NCI-H2107 treated with DMSO at 0.1 percent for 48 hours (cell line): ENCODE measurements at regions not wholly inside any gene's neighbourhood (a gene's known extent, or its start where the extent isn't known, plus 50 kb on each side); places are given as distances from the start of the nearest gene placed in this dataset.

Source experiments
- DNase-seq: peaks from one replicate; lab custom pipeline; 2025; ENCODE audit not compliant: unreplicated experiment; lab: John Stamatoyannopoulos, UW

- DNase-seq, result no peak
Observed at GRCh38 chr2:104040771-104041170, 813.1 kb upstream of the POU3F3 start.

GRCh38 chr2:104041351-104041750 is 812.6 kb upstream of the POU3F3 start:
- no peak for DNase-seq

GRCh38 chr2:104043864-104044263 is 810.1 kb upstream of the POU3F3 start:
- no peak for DNase-seq

- no peak for DNase-seq
Observed at GRCh38 chr2:104045071-104045470, 808.8 kb upstream of the POU3F3 start.

GRCh38 chr2:104046466-104046865 is 807.4 kb upstream of the POU3F3 start:
- peak; percentile 51 for DNase-seq

- DNase-seq, result no peak
Observed at GRCh38 chr2:104047516-104047915, 806.4 kb upstream of the POU3F3 start.

- DNase-seq, result no peak
Observed at GRCh38 chr2:104049438-104049837, 804.5 kb upstream of the POU3F3 start.

GRCh38 chr2:104049981-104050380 is 803.9 kb upstream of the POU3F3 start:
- no peak for DNase-seq

GRCh38 chr2:104050656-104051242 is 803.2 kb upstream of the POU3F3 start:
- DNase-seq, result no peak

- DNase-seq, result no peak
Observed at GRCh38 chr2:104051766-104052165, 802.1 kb upstream of the POU3F3 start.

- no peak for DNase-seq
Observed at GRCh38 chr2:104052356-104052755, 801.6 kb upstream of the POU3F3 start.

- DNase-seq, result no peak
Observed at GRCh38 chr2:104056451-104056850, 797.5 kb upstream of the POU3F3 start.

GRCh38 chr2:104068665-104069064 is 785.2 kb upstream of the POU3F3 start:
- DNase-seq, result no peak

GRCh38 chr2:104077573-104077972 is 776.3 kb upstream of the POU3F3 start:
- DNase-seq, result no peak

GRCh38 chr2:104078431-104079157 is 775.3 kb upstream of the POU3F3 start:
- no peak for DNase-seq

- DNase-seq, result no peak
Observed at GRCh38 chr2:104088745-104089144, 765.2 kb upstream of the POU3F3 start.

- DNase-seq, result no peak
Observed at GRCh38 chr2:104090407-104090806, 763.5 kb upstream of the POU3F3 start.

GRCh38 chr2:104091894-104092293 is 762.0 kb upstream of the POU3F3 start:
- no peak for DNase-seq

GRCh38 chr2:104092886-104093285 is 761.0 kb upstream of the POU3F3 start:
- no peak for DNase-seq

GRCh38 chr2:104102615-104103014 is 751.3 kb upstream of the POU3F3 start:
- no peak for DNase-seq

- no peak for DNase-seq
Observed at GRCh38 chr2:104109356-104109755, 744.6 kb upstream of the POU3F3 start.

GRCh38 chr2:104118889-104119288 is 735.0 kb upstream of the POU3F3 start:
- no peak for DNase-seq

GRCh38 chr2:104120171-104120570 is 733.7 kb upstream of the POU3F3 start:
- no peak for DNase-seq
